ENCODE measurements at regions not wholly inside any gene's neighbourhood (a gene's known extent, or its start where the extent isn't known, plus 50 kb on each side); places are given as distances from the start of the nearest gene placed in this dataset.
"Not testable (repeated sequence)": the region's sequence is repeated elsewhere in the genome, so short reads cannot be mapped to it uniquely, and the experiment has no call there.

GRCh38 chr15:38992506-38992905, 427.9 kb upstream of the RASGRP1 start:
- no peak for DNase-seq

GRCh38 chr15:38992930-38993329, 428.3 kb upstream of the RASGRP1 start:
- no peak for DNase-seq

GRCh38 chr15:38994310-38994709, 429.7 kb upstream of the RASGRP1 start:
- no peak for DNase-seq

DNA sequence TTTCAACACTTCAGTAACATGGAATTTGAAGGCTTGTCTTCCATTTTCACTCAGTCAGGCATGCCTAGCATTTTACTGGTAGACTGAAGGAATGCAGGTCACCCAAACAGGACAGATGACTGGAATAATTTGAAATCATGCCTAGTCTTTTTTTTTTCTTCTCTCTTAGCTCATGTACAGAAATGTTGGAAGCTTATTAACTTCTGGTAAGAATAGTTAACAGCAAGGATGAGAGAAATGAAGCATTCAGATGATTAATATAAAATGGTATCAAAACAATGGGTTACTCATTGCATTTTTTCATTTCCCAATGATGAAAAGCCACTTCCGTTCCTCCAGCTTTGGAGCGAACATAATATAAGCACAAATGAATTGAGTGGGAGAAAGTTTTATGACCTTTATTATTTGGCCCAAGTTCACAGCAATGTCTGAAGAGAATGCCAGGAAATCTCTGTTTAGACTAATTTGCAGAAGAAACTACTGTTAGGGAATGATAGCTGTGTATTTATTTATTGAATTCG, 431.6 kb upstream of the RASGRP1 start:
- DNase-seq, result peak; percentile 98

DNA sequence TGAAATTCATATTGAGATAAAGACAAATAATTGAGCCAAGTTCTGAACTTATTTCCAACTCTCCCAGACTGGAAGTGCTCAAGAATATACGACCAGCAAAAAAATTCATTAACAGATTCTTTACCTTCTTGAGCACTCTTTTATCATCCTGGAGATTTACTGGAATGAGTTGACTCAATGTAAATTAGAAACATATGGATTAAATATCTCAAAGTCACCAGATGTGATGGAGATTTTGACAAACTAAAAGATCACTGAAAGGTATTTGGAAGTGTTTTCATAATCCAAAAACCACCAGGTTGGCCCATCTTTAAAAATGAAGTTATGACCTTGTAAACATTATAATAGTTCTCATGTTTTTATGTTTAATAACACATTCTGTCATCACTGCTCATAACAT, 433.2 kb upstream of the RASGRP1 start:
- DNase-seq, result peak; percentile 85

- no peak for DNase-seq
Observed at GRCh38 chr15:39000008-39000734, 435.6 kb upstream of the RASGRP1 start.

DNA sequence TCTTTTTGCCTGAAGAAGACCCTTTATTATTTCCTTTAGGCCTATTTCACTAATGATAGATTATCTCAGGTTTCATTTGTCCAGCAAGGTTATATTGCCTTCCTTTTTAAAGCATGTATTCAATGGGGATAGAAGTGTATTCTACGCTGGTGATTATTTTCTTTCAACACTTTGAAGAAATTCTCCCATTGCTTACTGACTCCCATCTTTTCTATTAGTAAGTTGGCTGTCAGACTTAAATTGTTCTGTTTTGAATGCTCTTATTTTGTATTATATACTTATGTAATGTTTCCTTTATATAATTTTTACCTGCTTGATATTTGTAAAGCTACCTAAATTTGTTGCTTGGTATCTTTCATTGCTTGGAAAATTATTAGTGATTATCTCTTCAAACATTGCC, 445.1 kb upstream of the RASGRP1 start:
- no peak for DNase-seq

- DNase-seq, result not testable (repeated sequence)
Observed at GRCh38 chr15:39011066-39011465, 446.5 kb upstream of the RASGRP1 start.

DNA sequence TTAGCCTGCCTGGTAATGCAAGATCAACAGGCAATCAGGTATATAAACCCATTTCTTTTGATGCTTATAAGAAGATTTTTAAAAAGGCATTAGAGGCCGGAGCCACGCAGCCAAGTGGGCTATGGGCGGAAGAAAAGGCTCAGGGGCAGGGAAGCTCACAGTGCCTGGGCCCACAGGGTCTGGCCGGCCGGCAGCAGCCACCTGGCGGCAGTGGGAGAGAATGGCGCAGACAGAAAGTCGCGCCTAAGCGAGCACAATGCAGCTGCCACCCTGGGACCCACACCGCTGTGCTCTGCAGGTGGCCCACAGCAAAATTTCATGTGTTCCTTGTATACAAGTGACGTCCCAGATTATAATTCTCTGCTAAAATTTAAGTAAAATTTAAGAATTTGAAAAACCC, 448.6 kb upstream of the RASGRP1 start:
- DNase-seq, result no peak

DNA sequence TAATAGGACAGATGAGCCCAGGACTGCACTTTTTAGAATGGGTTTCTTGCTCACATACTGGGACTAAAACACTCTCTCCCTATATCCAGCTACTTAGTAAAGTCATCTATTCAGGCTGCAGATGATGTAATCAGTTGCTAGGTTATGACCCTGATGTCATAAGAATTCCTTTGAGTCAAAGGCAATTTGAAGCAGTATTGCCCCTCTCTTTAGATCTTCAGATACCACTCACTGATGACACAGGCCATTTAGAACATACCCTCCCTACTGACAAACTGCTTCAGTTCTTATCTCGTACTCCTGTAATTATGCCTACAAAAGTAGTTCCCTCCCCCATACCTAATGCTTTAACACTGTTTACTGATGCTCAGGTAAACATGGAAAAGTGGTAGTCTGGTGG, 450.1 kb upstream of the RASGRP1 start:
- DNase-seq, result no peak

DNA sequence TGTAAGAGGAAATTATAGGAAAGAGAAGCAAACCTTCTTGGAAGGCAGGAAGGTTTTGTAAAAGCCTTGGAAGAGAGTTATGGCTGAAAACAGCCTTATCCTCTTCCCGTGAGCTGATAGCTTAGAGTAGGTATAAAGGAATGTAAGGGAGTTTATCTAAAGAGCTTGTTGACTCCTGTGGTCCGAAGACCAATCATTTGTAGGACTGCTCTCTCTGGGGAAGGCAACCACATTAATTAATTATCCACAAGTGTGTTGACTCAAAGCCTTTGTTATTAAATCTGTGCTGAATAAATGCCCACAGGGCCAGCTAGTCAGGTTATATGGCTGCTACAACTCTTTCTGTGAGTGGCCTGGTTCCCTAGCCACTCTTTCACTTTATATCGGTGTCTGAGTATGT, 452.1 kb upstream of the RASGRP1 start:
- DNase-seq, result no peak

DNA sequence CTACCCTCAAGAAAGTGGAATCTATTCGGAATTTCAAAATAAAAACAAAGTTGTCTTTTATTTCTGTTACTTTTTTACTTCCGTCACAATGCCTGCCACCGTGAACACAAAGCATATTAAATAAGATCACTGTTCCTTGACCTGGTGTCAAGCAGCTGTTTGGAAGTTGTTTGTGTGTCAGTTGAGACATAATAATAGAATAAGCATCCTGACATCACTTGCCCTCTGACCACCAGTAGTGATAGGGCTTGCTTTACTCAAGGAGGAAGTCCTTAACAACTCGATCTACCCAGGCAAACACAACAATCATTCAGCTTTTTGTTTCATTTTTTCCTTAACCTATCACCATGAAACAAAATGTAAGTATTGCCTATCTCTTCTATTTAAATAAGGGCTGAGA, 454.4 kb upstream of the RASGRP1 start:
- DNase-seq, result no peak

DNA sequence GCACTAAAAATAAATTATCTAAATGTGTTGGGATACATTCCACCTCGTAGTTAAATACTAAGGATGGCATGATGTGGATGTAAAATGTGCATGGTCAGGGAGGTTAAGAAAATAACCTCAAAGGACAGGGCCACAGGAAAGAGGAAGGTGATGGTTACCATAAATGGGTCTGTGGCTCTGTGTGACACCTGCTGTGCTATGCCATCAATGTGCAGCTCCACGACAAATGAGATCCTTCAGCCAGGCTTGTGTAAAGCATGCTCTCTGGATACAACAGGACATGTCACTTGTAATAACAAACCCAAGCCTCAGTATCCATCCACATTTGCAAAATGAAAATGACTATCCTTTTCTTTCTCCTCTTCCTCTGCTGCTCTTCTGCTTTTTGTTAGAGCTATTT, 456.7 kb upstream of the RASGRP1 start:
- DNase-seq, result no peak

DNA sequence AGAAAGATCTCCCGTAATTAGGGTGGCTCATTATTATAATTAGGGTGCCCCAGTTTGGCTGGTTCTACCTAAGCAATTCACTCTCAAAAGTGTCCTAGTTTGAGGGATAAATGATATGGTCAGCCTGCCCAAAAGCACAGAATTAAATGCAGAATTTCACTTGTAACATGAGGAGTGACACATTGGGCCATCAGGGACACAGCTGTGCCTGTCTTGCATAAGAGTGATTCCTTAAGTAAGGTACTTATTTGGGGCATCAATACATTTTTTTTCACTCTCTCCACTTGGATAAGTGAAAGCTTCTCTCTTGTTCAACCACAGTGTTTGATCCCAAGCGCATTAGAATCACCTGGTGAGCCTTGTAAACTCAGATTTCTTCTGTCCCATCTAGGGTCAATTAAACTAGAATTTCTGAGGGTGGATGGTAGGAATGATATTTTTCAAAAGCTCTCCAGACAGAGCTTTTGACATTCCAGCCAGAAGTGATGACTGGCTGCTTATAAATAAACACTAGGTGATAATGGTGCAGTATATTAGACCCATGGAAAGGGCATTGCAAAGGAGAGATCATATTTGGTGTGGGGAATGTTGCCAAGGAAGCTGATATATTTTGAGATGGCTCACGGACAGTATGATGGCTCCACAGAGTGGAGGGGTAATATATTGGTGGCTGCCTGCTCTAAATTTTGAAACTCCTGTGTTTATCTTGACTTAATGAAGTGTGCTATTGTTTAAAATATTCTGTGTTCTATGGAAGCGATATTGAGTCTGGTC, 458.1 kb upstream of the RASGRP1 start:
- DNase-seq, result no peak

DNA sequence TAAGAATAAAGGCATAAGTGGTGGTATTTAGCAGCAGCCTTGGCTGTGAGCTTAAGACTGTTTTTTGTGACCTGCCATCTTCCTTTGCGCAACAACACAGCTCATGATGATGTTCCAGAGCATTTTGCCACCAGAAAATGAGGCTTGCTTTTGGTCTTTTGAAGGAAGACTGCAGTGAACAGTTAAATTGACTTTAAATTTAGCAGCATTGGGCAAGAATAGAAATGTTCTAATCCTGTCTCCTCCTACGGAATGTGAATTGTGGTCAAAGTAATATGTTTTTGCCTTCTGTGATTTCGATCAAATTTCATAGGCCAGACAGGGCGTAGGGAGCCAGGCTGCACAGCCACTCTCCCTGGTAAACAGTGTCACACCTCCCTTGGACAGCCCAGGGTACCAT, 460.7 kb upstream of the RASGRP1 start:
- DNase-seq, result peak; percentile 56

GRCh38 chr15:39025881-39026280, 461.3 kb upstream of the RASGRP1 start:
- DNase-seq, result no peak

DNA sequence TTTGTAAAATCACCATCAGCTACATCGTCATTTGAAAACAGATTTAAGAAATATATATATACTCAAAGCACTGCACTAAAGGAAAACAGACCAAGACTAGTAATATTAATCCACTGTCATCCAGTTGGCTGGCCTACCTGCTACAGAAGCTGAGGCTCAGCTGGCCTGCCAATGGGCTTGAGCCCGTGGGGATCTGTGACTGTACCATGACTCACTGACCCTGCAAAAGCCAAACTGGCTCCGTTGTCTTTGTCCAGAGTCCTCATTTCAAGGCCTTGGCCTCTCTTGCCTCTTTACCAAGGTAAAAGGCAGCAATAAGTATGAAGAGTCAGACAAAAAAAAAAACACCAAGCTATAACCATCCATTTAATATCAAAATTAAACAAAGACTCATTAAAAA, 463.5 kb upstream of the RASGRP1 start:
- DNase-seq, result peak; percentile 49

GRCh38 chr15:39029741-39030140, 465.1 kb upstream of the RASGRP1 start:
- no peak for DNase-seq

GRCh38 chr15:39030291-39031070, 465.9 kb upstream of the RASGRP1 start:
- DNase-seq, result peak; percentile 54

GRCh38 chr15:39031596-39031995, 467.0 kb upstream of the RASGRP1 start:
- DNase-seq, result no peak

DNA sequence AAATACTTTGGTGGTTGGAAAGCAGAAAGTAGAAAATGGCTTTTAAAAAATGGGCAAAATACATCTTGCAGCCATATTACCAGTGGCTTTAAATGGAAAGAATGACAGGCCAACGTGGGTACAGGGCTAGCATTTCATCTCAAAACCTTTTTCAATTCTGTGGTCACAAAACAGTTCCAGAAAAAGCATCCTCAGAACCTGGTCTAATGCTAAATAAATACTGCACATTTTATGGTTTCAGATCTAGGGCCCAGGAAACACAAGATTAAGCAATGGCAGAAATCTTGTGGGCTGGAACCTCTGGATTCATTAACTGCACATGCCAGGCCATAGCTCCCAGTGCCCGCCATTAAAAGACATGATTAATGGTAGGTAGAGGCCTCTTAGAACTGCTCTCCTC, 470.2 kb upstream of the RASGRP1 start:
- DNase-seq, result no peak

GRCh38 chr15:39037611-39038010, 473.0 kb upstream of the RASGRP1 start:
- not testable (repeated sequence) for DNase-seq

GRCh38 chr15:39040861-39041260, 476.2 kb upstream of the RASGRP1 start:
- DNase-seq, result no peak
